ENCODE measurements at regions not wholly inside any gene's neighbourhood (a gene's known extent, or its start where the extent isn't known, plus 50 kb on each side); places are given as distances from the start of the nearest gene placed in this dataset.

- H3K79me2 ChIP-seq (ENCODE audit: insufficient read depth, low read length), result no peaks in the 10 kb centered on the region
- H3K36me3 ChIP-seq (ENCODE audit: insufficient read depth, low read length), result no peaks in the 10 kb centered on the region
- H3K9me3 ChIP-seq (ENCODE audit: low read depth, low read length), result no peaks in the 10 kb centered on the region
- TF ChIP-seq CTCF (IDR thresholded peaks at IDR 0.05; ENCODE audit: extremely low read depth, low read depth, low read length), result no peak
- H3K27me3 ChIP-seq (ENCODE audit: insufficient read depth, low read length), result no peaks in the 10 kb centered on the region
- no peak for DNase-seq (ENCODE audit: insufficient read length, low spot score, missing footprints)
- H3K4me2 ChIP-seq (ENCODE audit: insufficient read depth, low read length), result no peak overlapping the region
- H2AFZ ChIP-seq (ENCODE audit: low read length), result no peak overlapping the region
- H4K20me1 ChIP-seq (ENCODE audit: insufficient read depth, low read length), result no peaks in the 10 kb centered on the region
- no peak overlapping the region for H3K27ac ChIP-seq (ENCODE audit: low read depth, low read length)
- no peaks in the 10 kb centered on the region for H3K4me1 ChIP-seq (ENCODE audit: insufficient read depth, low read length)
- no peak overlapping the region for H3K4me3 ChIP-seq (ENCODE audit: insufficient read depth, low read length)
These were observed 694.8 kb upstream of the SLC39A10 start for GRCh38 chr2:194962254-194962653.

GRCh38 chr2:194954218-194954617 is 702.8 kb upstream of the SLC39A10 start:
- no peaks in the 10 kb centered on the region for H3K9me3 ChIP-seq (ENCODE audit: low read depth, low read length)
- no peaks in the 10 kb centered on the region for H3K79me2 ChIP-seq (ENCODE audit: insufficient read depth, low read length)
- no peak overlapping the region for H3K27ac ChIP-seq (ENCODE audit: low read depth, low read length)
- no peak overlapping the region for H3K4me3 ChIP-seq (ENCODE audit: insufficient read depth, low read length)
- no peak overlapping the region for H3K4me2 ChIP-seq (ENCODE audit: insufficient read depth, low read length)
- no peaks in the 10 kb centered on the region for H3K36me3 ChIP-seq (ENCODE audit: insufficient read depth, low read length)
- no peaks in the 10 kb centered on the region for H3K27me3 ChIP-seq (ENCODE audit: insufficient read depth, low read length)
- H3K4me1 ChIP-seq (ENCODE audit: insufficient read depth, low read length), result no peaks in the 10 kb centered on the region
- H4K20me1 ChIP-seq (ENCODE audit: insufficient read depth, low read length), result no peaks in the 10 kb centered on the region
- H2AFZ ChIP-seq (ENCODE audit: low read length), result no peak overlapping the region
- TF ChIP-seq CTCF (IDR thresholded peaks at IDR 0.05; ENCODE audit: extremely low read depth, low read depth, low read length), result no peak
- DNase-seq (ENCODE audit: insufficient read length, low spot score, missing footprints), result peak; percentile 10

- Histone ChIP-seq H3K4me3 (ENCODE audit: insufficient read depth, low read length) (no peak overlapping the region), H3K9me3 (ENCODE audit: low read depth, low read length) (no peaks in the 10 kb centered on the region), H3K79me2 (ENCODE audit: insufficient read depth, low read length) (no peaks in the 10 kb centered on the region), H3K4me1 (ENCODE audit: insufficient read depth, low read length) (no peaks in the 10 kb centered on the region), H4K20me1 (ENCODE audit: insufficient read depth, low read length) (no peaks in the 10 kb centered on the region), H3K27ac (ENCODE audit: low read depth, low read length) (no peak overlapping the region), H3K27me3 (ENCODE audit: insufficient read depth, low read length) (no peaks in the 10 kb centered on the region), H2AFZ (ENCODE audit: low read length) (no peak overlapping the region), H3K4me2 (ENCODE audit: insufficient read depth, low read length) (no peak overlapping the region), H3K36me3 (ENCODE audit: insufficient read depth, low read length) (no peaks in the 10 kb centered on the region)
- TF ChIP-seq CTCF (IDR thresholded peaks at IDR 0.05; ENCODE audit: extremely low read depth, low read depth, low read length), result no peak
- no peak for DNase-seq (ENCODE audit: insufficient read length, low spot score, missing footprints)
These were observed 710.2 kb upstream of the SLC39A10 start for GRCh38 chr2:194946826-194947225.

GRCh38 chr2:194938066-194938465 is 719.0 kb upstream of the SLC39A10 start:
- TF ChIP-seq CTCF (IDR thresholded peaks at IDR 0.05; ENCODE audit: extremely low read depth, low read depth, low read length), result no peak
- no peak overlapping the region for H3K4me2 ChIP-seq (ENCODE audit: insufficient read depth, low read length)
- H3K4me3 ChIP-seq (ENCODE audit: insufficient read depth, low read length), result no peak overlapping the region
- H3K9me3 ChIP-seq (ENCODE audit: low read depth, low read length), result no peaks in the 10 kb centered on the region
- H3K4me1 ChIP-seq (ENCODE audit: insufficient read depth, low read length), result no peaks in the 10 kb centered on the region
- H2AFZ ChIP-seq (ENCODE audit: low read length), result no peak overlapping the region
- H3K36me3 ChIP-seq (ENCODE audit: insufficient read depth, low read length), result no peaks in the 10 kb centered on the region
- no peaks in the 10 kb centered on the region for H3K79me2 ChIP-seq (ENCODE audit: insufficient read depth, low read length)
- H3K27me3 ChIP-seq (ENCODE audit: insufficient read depth, low read length), result no peaks in the 10 kb centered on the region
- no peak for DNase-seq (ENCODE audit: insufficient read length, low spot score, missing footprints)
- no peaks in the 10 kb centered on the region for H4K20me1 ChIP-seq (ENCODE audit: insufficient read depth, low read length)
- no peak overlapping the region for H3K27ac ChIP-seq (ENCODE audit: low read depth, low read length)

Measured in osteoblast (primary cell).